Mesothelial cell of epicardium (in vitro differentiated cells): ENCODE measurements at regions not wholly inside any gene's neighbourhood (a gene's known extent, or its start where the extent isn't known, plus 50 kb on each side); places are given as distances from the start of the nearest gene placed in this dataset.
"Not testable (repeated sequence)": the region's sequence is repeated elsewhere in the genome, so short reads cannot be mapped to it uniquely, and the experiment has no call there.

Experiments
- DNase-seq, 2 experiments: peaks; one replicate each; pipeline ENCODE4 v3.0.0; 2021; ENCODE audit warnings: low spot score in 2 of 2; ENCODE audit not compliant: unreplicated experiment in 2 of 2
- H3K27ac Mint-ChIP-seq: 2 replicates; pipeline ENCODE4 v1.8.0; 2021; ENCODE audit warnings: mixed read lengths
- H3K27me3 Mint-ChIP-seq: 2 replicates; pipeline ENCODE4 v1.8.0; 2021; ENCODE audit warnings: low read depth, mixed read lengths
- H3K36me3 Mint-ChIP-seq: 2 replicates; pipeline ENCODE4 v1.8.0; 2021; ENCODE audit warnings: mixed read lengths
- H3K4me1 Mint-ChIP-seq: 2 replicates; pipeline ENCODE4 v1.8.0; 2021; ENCODE audit warnings: mixed read lengths
- H3K4me3 Mint-ChIP-seq: 2 replicates; pipeline ENCODE4 v1.8.0; 2021; ENCODE audit warnings: mild to moderate bottlenecking, moderate library complexity, mixed read lengths
- H3K9me3 Mint-ChIP-seq: 2 replicates; pipeline ENCODE4 v1.8.0; 2021; ENCODE audit warnings: mixed read lengths
- CTCF ChIP-seq: fragments of 200-600 bp; sonication (generic); IDR thresholded peaks from one replicate; pipeline ENCODE4 v1.5.0; 2021; ENCODE audit warnings: antibody characterized with exemption; ENCODE audit not compliant: unreplicated experiment

GRCh38 chr1:209116705-209117104 is 466.8 kb upstream of the CAMK1G start:
- TF ChIP-seq CTCF: no peak
- Mint-ChIP-seq H3K27ac (no peak overlapping the region), H3K4me1 (peaks cover 11% of the 10 kb centered on the region), H3K36me3 (peaks cover 1% of the 10 kb centered on the region), H3K4me3 (no peak overlapping the region), H3K9me3 (peaks cover 11% of the 10 kb centered on the region), H3K27me3 (peaks cover 9% of the 10 kb centered on the region)
- DNase-seq: no peak

GRCh38 chr1:209123601-209124000 is 459.9 kb upstream of the CAMK1G start:
- Mint-ChIP-seq H3K9me3 (peaks cover 14% of the 10 kb centered on the region), H3K4me1 (no peaks in the 10 kb centered on the region), H3K27ac (no peak overlapping the region), H3K4me3 (no peak overlapping the region), H3K27me3 (peaks cover 39% of the 10 kb centered on the region), H3K36me3 (peaks cover 1% of the 10 kb centered on the region)
- no peak for DNase-seq
- TF ChIP-seq CTCF: no peak

- Mint-ChIP-seq H3K9me3 (peaks cover 19% of the 10 kb centered on the region), H3K27me3 (peaks cover 15% of the 10 kb centered on the region)
- H3K36me3 Mint-ChIP-seq, H3K27ac Mint-ChIP-seq, H3K4me1 Mint-ChIP-seq, H3K4me3 Mint-ChIP-seq, DNase-seq: not testable (repeated sequence)
These were observed 454.4 kb upstream of the CAMK1G start for GRCh38 chr1:209129091-209129490.

GRCh38 chr1:209130886-209131285 is 452.6 kb upstream of the CAMK1G start:
- H3K9me3 Mint-ChIP-seq: peaks cover 28% of the 10 kb centered on the region
- no peaks in the 10 kb centered on the region for H3K4me1 Mint-ChIP-seq
- peaks cover 3% of the 10 kb centered on the region for H3K27me3 Mint-ChIP-seq
- TF ChIP-seq CTCF: no peak
- H3K27ac Mint-ChIP-seq: no peak overlapping the region
- H3K36me3 Mint-ChIP-seq: peaks cover 3% of the 10 kb centered on the region
- no peak overlapping the region for H3K4me3 Mint-ChIP-seq
- DNase-seq: no peak

GRCh38 chr1:209132736-209133467 is 450.6 kb upstream of the CAMK1G start:
- DNase-seq: no peak
- Mint-ChIP-seq H3K4me3 (no peak overlapping the region), H3K9me3 (peaks cover 20% of the 10 kb centered on the region), H3K36me3 (peaks cover 3% of the 10 kb centered on the region), H3K4me1 (no peaks in the 10 kb centered on the region), H3K27me3 (no peaks in the 10 kb centered on the region), H3K27ac (no peak overlapping the region)
- TF ChIP-seq CTCF: no peak

GRCh38 chr1:209134001-209134400 is 449.5 kb upstream of the CAMK1G start:
- no peak for DNase-seq
- Mint-ChIP-seq H3K27ac (no peak overlapping the region), H3K27me3 (no peaks in the 10 kb centered on the region)

More at GRCh38 chr1:209134001-209134400, 449.5 kb upstream of the CAMK1G start:
- no peak for TF ChIP-seq CTCF
- Mint-ChIP-seq H3K9me3 (peaks cover 20% of the 10 kb centered on the region), H3K4me3 (no peak overlapping the region), H3K36me3 (peaks cover 3% of the 10 kb centered on the region), H3K4me1 (no peaks in the 10 kb centered on the region)
